Endothelial cell of umbilical vein (primary cell): ENCODE measurements at regions not wholly inside any gene's neighbourhood (a gene's known extent, or its start where the extent isn't known, plus 50 kb on each side); places are given as distances from the start of the nearest gene placed in this dataset.

ENCODE experiments used
- EZH2 ChIP-seq: IDR thresholded peaks from 2 replicates; pipeline ENCODE4 v1.6.1; 2012; ENCODE audit warnings: borderline replicate concordance, low read depth, mild to moderate bottlenecking, moderate library complexity, low read length, inconsistent platforms; ENCODE audit not compliant: severe bottlenecking
- FOS ChIP-seq: IDR thresholded peaks from 2 replicates; pipeline ENCODE4 v1.6.1; 2011; ENCODE audit warnings: mild to moderate bottlenecking, low read length, moderate library complexity, borderline replicate concordance; ENCODE audit not compliant: insufficient read depth
- GATA2 ChIP-seq: IDR thresholded peaks from 2 replicates; pipeline ENCODE4 v1.7.0; 2011; ENCODE audit warnings: low read depth, mild to moderate bottlenecking, moderate library complexity, mixed read lengths, low read length; ENCODE audit not compliant: insufficient read length, insufficient read depth
- JUN ChIP-seq: IDR thresholded peaks from 2 replicates; pipeline ENCODE4 v1.6.1; 2011; ENCODE audit warnings: borderline replicate concordance, low read depth; ENCODE audit not compliant: insufficient read length, insufficient read depth
- MYC ChIP-seq: IDR thresholded peaks from one replicate; pipeline ENCODE4 v1.6.1; 2011; ENCODE audit warnings: mild to moderate bottlenecking, low read depth, low read length
- POLR2A ChIP-seq: IDR thresholded peaks from 2 replicates; pipeline ENCODE4 v1.6.1; 2012; ENCODE audit warnings: low read depth, mild to moderate bottlenecking, control low read depth, low read length
- POLR2AphosphoS5 ChIP-seq: IDR thresholded peaks from 2 replicates; pipeline ENCODE4 v1.6.1; 2012; ENCODE audit warnings: low read depth, mild to moderate bottlenecking, control low read depth, low read length, moderate library complexity; ENCODE audit not compliant: insufficient read depth
- TF ChIP-seq, protein P1 (sequence below), 2 donors: IDR thresholded peaks; 1 replicate in 1 of 2; 2 replicates in 1 of 2; pipeline ENCODE4 v1.5.1; 2011; ENCODE audit warnings: low read length in 2 of 2, mild to moderate bottlenecking in 2 of 2, moderate library complexity in 2 of 2, control low read depth in 1 of 2, inconsistent platforms in 1 of 2, low read depth in 1 of 2; ENCODE audit not compliant: insufficient read depth in 1 of 2; ENCODE audit errors: extremely low read depth in 1 of 2
- TF ChIP-seq, protein P2 (sequence below): IDR thresholded peaks from 2 replicates; pipeline ENCODE4 v1.6.1; 2011; ENCODE audit not compliant: insufficient read depth, insufficient read length

DNA sequence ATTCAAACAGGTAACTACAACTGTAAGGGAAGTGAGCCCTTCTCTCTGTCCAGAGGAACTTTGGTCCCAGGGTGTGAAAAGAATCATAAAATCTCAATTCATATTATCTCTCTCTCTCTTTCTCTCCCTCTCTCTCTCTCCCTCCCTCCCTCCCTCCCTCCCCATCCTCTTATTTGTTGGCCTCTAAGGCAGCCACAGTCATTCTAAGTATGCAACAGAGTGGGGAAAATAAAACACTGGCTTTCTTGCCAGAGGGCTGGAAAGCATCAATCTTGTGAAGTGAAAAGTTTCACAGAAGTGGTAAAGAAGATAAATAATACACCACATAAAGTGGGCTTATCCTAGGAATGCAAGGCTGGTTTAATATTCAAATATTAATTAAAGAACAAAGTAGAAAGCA, 95.6 kb upstream of the KCNH7 start:
- TF ChIP-seq, protein P1, sequence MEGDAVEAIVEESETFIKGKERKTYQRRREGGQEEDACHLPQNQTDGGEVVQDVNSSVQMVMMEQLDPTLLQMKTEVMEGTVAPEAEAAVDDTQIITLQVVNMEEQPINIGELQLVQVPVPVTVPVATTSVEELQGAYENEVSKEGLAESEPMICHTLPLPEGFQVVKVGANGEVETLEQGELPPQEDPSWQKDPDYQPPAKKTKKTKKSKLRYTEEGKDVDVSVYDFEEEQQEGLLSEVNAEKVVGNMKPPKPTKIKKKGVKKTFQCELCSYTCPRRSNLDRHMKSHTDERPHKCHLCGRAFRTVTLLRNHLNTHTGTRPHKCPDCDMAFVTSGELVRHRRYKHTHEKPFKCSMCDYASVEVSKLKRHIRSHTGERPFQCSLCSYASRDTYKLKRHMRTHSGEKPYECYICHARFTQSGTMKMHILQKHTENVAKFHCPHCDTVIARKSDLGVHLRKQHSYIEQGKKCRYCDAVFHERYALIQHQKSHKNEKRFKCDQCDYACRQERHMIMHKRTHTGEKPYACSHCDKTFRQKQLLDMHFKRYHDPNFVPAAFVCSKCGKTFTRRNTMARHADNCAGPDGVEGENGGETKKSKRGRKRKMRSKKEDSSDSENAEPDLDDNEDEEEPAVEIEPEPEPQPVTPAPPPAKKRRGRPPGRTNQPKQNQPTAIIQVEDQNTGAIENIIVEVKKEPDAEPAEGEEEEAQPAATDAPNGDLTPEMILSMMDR (IDR thresholded peaks at IDR 0.05; ENCODE audit: extremely low read depth in 1 of 2, insufficient read depth in 1 of 2, low read depth in 1 of 2, low read length in 2 of 2), result no peak
- TF ChIP-seq POLR2AphosphoS5 (no peak), EZH2 (no peak), GATA2 (no peak), POLR2A (no peak), JUN (no peak), MYC (no peak), FOS (no peak)
- TF ChIP-seq, protein P2, sequence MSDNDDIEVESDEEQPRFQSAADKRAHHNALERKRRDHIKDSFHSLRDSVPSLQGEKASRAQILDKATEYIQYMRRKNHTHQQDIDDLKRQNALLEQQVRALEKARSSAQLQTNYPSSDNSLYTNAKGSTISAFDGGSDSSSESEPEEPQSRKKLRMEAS, result no peak
